DOHH2 (cell line): ENCODE measurements at regions not wholly inside any gene's neighbourhood (a gene's known extent, or its start where the extent isn't known, plus 50 kb on each side); places are given as distances from the start of the nearest gene placed in this dataset.

ENCODE experiments used
- H3F3A ChIP-seq: fragments of 200-600 bp; sonication (generic), shearing (Covaris generic); 2 replicates; pipeline ENCODE4 v1.6.0; 2016; ENCODE audit warnings: antibody characterized with exemption, mild to moderate bottlenecking; ENCODE audit not compliant: control insufficient read depth, insufficient read depth
- H3K27ac ChIP-seq: fragments of 200-600 bp; sonication (generic); 2 replicates; pipeline ENCODE4 v1.5.1; 2014; ENCODE audit warnings: low read depth, mild to moderate bottlenecking, low read length, moderate library complexity
- H3K27me3 ChIP-seq: fragments of 200-600 bp; sonication (generic); 2 replicates; pipeline ENCODE4 v1.6.1; 2014; ENCODE audit warnings: mild to moderate bottlenecking, low read length, mixed read lengths; ENCODE audit not compliant: control insufficient read depth
- H3K36me3 ChIP-seq: fragments of 200-600 bp; sonication (generic); 2 replicates; pipeline ENCODE4 v1.6.1; 2014; ENCODE audit warnings: mild to moderate bottlenecking, low read length, moderate library complexity, mixed read lengths; ENCODE audit not compliant: control insufficient read depth
- H3K4me1 ChIP-seq: fragments of 200-600 bp; sonication (generic); 2 replicates; pipeline ENCODE4 v1.6.1; 2014; ENCODE audit warnings: mild to moderate bottlenecking, low read length, mixed read lengths; ENCODE audit not compliant: control insufficient read depth
- H3K4me2 ChIP-seq: fragments of 200-600 bp; sonication (generic); 2 replicates; pipeline ENCODE4 v1.6.0; 2014; ENCODE audit warnings: mild to moderate bottlenecking, low read length, moderate library complexity
- H3K4me3 ChIP-seq: fragments of 200-600 bp; sonication (generic); 2 replicates; pipeline ENCODE4 v1.5.1; 2014; ENCODE audit warnings: mild to moderate bottlenecking, low read length, mixed read lengths
- H3K79me2 ChIP-seq: fragments of 200-600 bp; sonication (generic); 2 replicates; pipeline ENCODE4 v1.6.1; 2014; ENCODE audit warnings: mild to moderate bottlenecking, low read length, mixed read lengths; ENCODE audit not compliant: control insufficient read depth
- H3K9me2 ChIP-seq: fragments of 200-600 bp; sonication (generic); replicated peaks from 2 replicates; pipeline ENCODE4 v1.6.1; 2014; ENCODE audit warnings: mild to moderate bottlenecking, low read length, mixed read lengths; ENCODE audit not compliant: control insufficient read depth
- H3K9me3 ChIP-seq: fragments of 200-600 bp; sonication (generic); 2 replicates; pipeline ENCODE4 v1.6.1; 2014; ENCODE audit warnings: antibody characterized with exemption, low read length, mixed read lengths; ENCODE audit not compliant: control insufficient read depth, insufficient read depth
- H4K20me1 ChIP-seq: fragments of 200-600 bp; sonication (generic); 2 replicates; pipeline ENCODE4 v1.6.0; 2014; ENCODE audit warnings: low read depth, mild to moderate bottlenecking, antibody characterized with exemption, low read length, moderate library complexity; ENCODE audit not compliant: control insufficient read depth, insufficient read depth
- CTCF ChIP-seq: fragments of 200-600 bp; sonication (generic); IDR thresholded peaks from one replicate; pipeline ENCODE4 v1.5.1; 2014; ENCODE audit warnings: antibody characterized with exemption, mild to moderate bottlenecking, low read depth, low read length; ENCODE audit not compliant: poor library complexity, severe bottlenecking
- EZH2phosphoT487 ChIP-seq: fragments of 200-600 bp; sonication (generic); IDR thresholded peaks from 2 replicates; pipeline ENCODE4 v1.6.1; 2017; ENCODE audit warnings: borderline replicate concordance, mild to moderate bottlenecking, antibody characterized with exemption, low read length, moderate library complexity, mixed read lengths

- Histone ChIP-seq H3K36me3 (no peaks in the 10 kb centered on the region), H3K79me2 (no peaks in the 10 kb centered on the region), H3K4me2 (no peak overlapping the region), H3K9me2 (no peaks in the 10 kb centered on the region), H3K9me3 (no peaks in the 10 kb centered on the region), H3K27me3 (no peaks in the 10 kb centered on the region; the same call in 1 of the 2 replicates), H3K4me3 (no peak overlapping the region), H3K4me1 (peaks cover 13% of the 10 kb centered on the region), H3F3A (no peaks in the 10 kb centered on the region), H3K27ac (no peak overlapping the region), H4K20me1 (no peaks in the 10 kb centered on the region)
- no peak for TF ChIP-seq EZH2phosphoT487
- no peak for TF ChIP-seq CTCF
Observed at GRCh38 chr2:226531061-226531810, 268.4 kb downstream of the IRS1 start.

GRCh38 chr2:226529556-226529955 lies 270.1 kb downstream of the IRS1 start:
- no peaks in the 10 kb centered on the region for H3K4me1 ChIP-seq
- H3K9me2 ChIP-seq: no peaks in the 10 kb centered on the region
- H3K27me3 ChIP-seq: no peaks in the 10 kb centered on the region; the same call in 1 of the 2 replicates
- no peaks in the 10 kb centered on the region for H3K79me2 ChIP-seq
- H3K36me3 ChIP-seq: no peaks in the 10 kb centered on the region
- H3K27ac ChIP-seq: no peak overlapping the region
- no peak overlapping the region for H3K4me3 ChIP-seq
- H3F3A ChIP-seq: no peaks in the 10 kb centered on the region
- no peaks in the 10 kb centered on the region for H4K20me1 ChIP-seq
- no peak for TF ChIP-seq EZH2phosphoT487
- TF ChIP-seq CTCF: no peak
- H3K9me3 ChIP-seq: no peaks in the 10 kb centered on the region
- H3K4me2 ChIP-seq: no peak overlapping the region

GRCh38 chr2:226526716-226527115 lies 272.9 kb downstream of the IRS1 start:
- no peak for TF ChIP-seq CTCF
- TF ChIP-seq EZH2phosphoT487: no peak
- Histone ChIP-seq H4K20me1 (no peaks in the 10 kb centered on the region), H3K27me3 (no peaks in the 10 kb centered on the region; the same call in 1 of the 2 replicates), H3F3A (no peaks in the 10 kb centered on the region), H3K4me3 (no peak overlapping the region), H3K4me1 (no peaks in the 10 kb centered on the region), H3K27ac (no peak overlapping the region), H3K9me2 (no peaks in the 10 kb centered on the region), H3K4me2 (no peak overlapping the region), H3K79me2 (no peaks in the 10 kb centered on the region), H3K36me3 (no peaks in the 10 kb centered on the region), H3K9me3 (no peaks in the 10 kb centered on the region)
